KMS-11 (cell line): ENCODE measurements at regions not wholly inside any gene's neighbourhood (a gene's known extent, or its start where the extent isn't known, plus 50 kb on each side); places are given as distances from the start of the nearest gene placed in this dataset.

Experiments used
- H2AFZ ChIP-seq: fragments of 200-600 bp; sonication (generic); 2 replicates; pipeline ENCODE4 v1.6.1; 2016; ENCODE audit warnings: antibody characterized with exemption, mixed run types, low read depth
- H3K27ac ChIP-seq: fragments of 200-600 bp; sonication (generic); 2 replicates; pipeline ENCODE4 v1.6.1; 2016; ENCODE audit warnings: mild to moderate bottlenecking, mixed run types
- H3K27me3 ChIP-seq: fragments of 200-600 bp; sonication (generic); 2 replicates; pipeline ENCODE4 v1.6.1; 2017; ENCODE audit warnings: mild to moderate bottlenecking, low read depth, mixed run types, moderate library complexity; ENCODE audit not compliant: insufficient read depth
- H3K36me3 ChIP-seq: fragments of 200-600 bp; sonication (generic); 2 replicates; pipeline ENCODE4 v1.6.1; 2017; ENCODE audit warnings: mild to moderate bottlenecking, mixed run types; ENCODE audit not compliant: insufficient read depth
- H3K4me1 ChIP-seq: fragments of 200-600 bp; sonication (generic); 2 replicates; pipeline ENCODE4 v1.6.1; 2016; ENCODE audit warnings: mild to moderate bottlenecking, low read depth, mixed run types; ENCODE audit not compliant: poor library complexity, severe bottlenecking
- H3K4me2 ChIP-seq: fragments of 200-600 bp; sonication (generic); 2 replicates; pipeline ENCODE4 v1.7.0; 2016; ENCODE audit warnings: mild to moderate bottlenecking, mixed run types
- H3K4me3 ChIP-seq: fragments of 200-600 bp; sonication (generic); IDR thresholded peaks from 2 replicates; pipeline ENCODE4 v1.6.1; 2017; ENCODE audit warnings: low read depth, low read length, mixed read lengths; ENCODE audit not compliant: insufficient read depth
- H3K79me2 ChIP-seq: fragments of 200-600 bp; sonication (generic); 2 replicates; pipeline ENCODE4 v1.6.1; 2016; ENCODE audit warnings: low read depth, mixed run types; ENCODE audit not compliant: insufficient read depth
- H3K9ac ChIP-seq: fragments of 200-600 bp; sonication (generic); 2 replicates; pipeline ENCODE4 v1.6.1; 2016; ENCODE audit warnings: mild to moderate bottlenecking, mixed run types
- H4K20me1 ChIP-seq: fragments of 200-600 bp; sonication (generic); 2 replicates; pipeline ENCODE4 v1.6.1; 2016; ENCODE audit warnings: mild to moderate bottlenecking, mixed run types; ENCODE audit not compliant: insufficient read depth
- CTCF ChIP-seq: fragments of 200-600 bp; sonication (generic); conservative IDR thresholded peaks from 2 replicates; pipeline ENCODE4 v1.6.1; 2017; ENCODE audit warnings: low read depth, mild to moderate bottlenecking, antibody characterized with exemption, low read length, moderate library complexity, mixed read lengths

GRCh38 chr12:23210573-23210972 lies 585.6 kb downstream of the ETNK1 start:
- no peak for TF ChIP-seq CTCF
- no peak overlapping the region for H3K4me2 ChIP-seq
- no peak overlapping the region for H3K9ac ChIP-seq
- H3K27ac ChIP-seq = no peak overlapping the region
- H3K4me3 ChIP-seq = no peak overlapping the region
- H3K36me3 ChIP-seq = no peaks in the 10 kb centered on the region
- H3K4me1 ChIP-seq = no peaks in the 10 kb centered on the region
- H4K20me1 ChIP-seq = no peaks in the 10 kb centered on the region
- no peak overlapping the region for H2AFZ ChIP-seq
- H3K79me2 ChIP-seq = no peaks in the 10 kb centered on the region
- H3K27me3 ChIP-seq = no peaks in the 10 kb centered on the region

GRCh38 chr12:23211384-23212320 lies 586.7 kb downstream of the ETNK1 start:
- no peaks in the 10 kb centered on the region for H3K27me3 ChIP-seq
- no peaks in the 10 kb centered on the region for H3K36me3 ChIP-seq
- TF ChIP-seq CTCF = no peak
- no peak overlapping the region for H3K9ac ChIP-seq
- no peaks in the 10 kb centered on the region for H4K20me1 ChIP-seq
- no peak overlapping the region for H3K4me3 ChIP-seq
- no peak overlapping the region for H2AFZ ChIP-seq
- no peaks in the 10 kb centered on the region for H3K79me2 ChIP-seq
- H3K27ac ChIP-seq = no peak overlapping the region
- H3K4me2 ChIP-seq = no peak overlapping the region
- no peaks in the 10 kb centered on the region for H3K4me1 ChIP-seq

GRCh38 chr12:23217158-23217557 lies 592.2 kb downstream of the ETNK1 start:
- Histone ChIP-seq H3K36me3 (no peaks in the 10 kb centered on the region), H3K79me2 (no peaks in the 10 kb centered on the region), H3K9ac (no peak overlapping the region), H3K4me2 (no peak overlapping the region), H3K4me1 (peaks cover 21% of the 10 kb centered on the region), H2AFZ (no peak overlapping the region), H4K20me1 (no peaks in the 10 kb centered on the region), H3K27me3 (no peaks in the 10 kb centered on the region), H3K27ac (no peak overlapping the region), H3K4me3 (no peak overlapping the region)
- no peak for TF ChIP-seq CTCF

- Histone ChIP-seq H3K4me3 (no peak overlapping the region), H3K4me1 (peaks cover 26% of the 10 kb centered on the region), H2AFZ (no peak overlapping the region), H3K27ac (no peak overlapping the region), H3K27me3 (no peaks in the 10 kb centered on the region), H4K20me1 (no peaks in the 10 kb centered on the region), H3K9ac (no peak overlapping the region), H3K79me2 (no peaks in the 10 kb centered on the region), H3K4me2 (no peak overlapping the region), H3K36me3 (no peaks in the 10 kb centered on the region)
- TF ChIP-seq CTCF = no peak
Observed at GRCh38 chr12:23217667-23218066, 592.7 kb downstream of the ETNK1 start.
